Prostate gland (tissue), 2 donors: ENCODE measurements at regions not wholly inside any gene's neighbourhood (a gene's known extent, or its start where the extent isn't known, plus 50 kb on each side); places are given as distances from the start of the nearest gene placed in this dataset.

Experiments used
- POLR2A ChIP-seq: fragments of 450-650 bp; IDR thresholded peaks from one replicate; pipeline ENCODE4 v1.6.1; 2016; ENCODE audit warnings: antibody characterized with exemption, mild to moderate bottlenecking
- POLR2AphosphoS5 ChIP-seq: sonication (generic); formaldehyde crosslinking; IDR thresholded peaks from one replicate; pipeline ENCODE4 v1.6.1; 2017; ENCODE audit warnings: antibody characterized with exemption
- TF ChIP-seq, protein P1 (sequence below), 4 experiments: fragments of 200-600 bp in 2 of 4; fragments of 450-650 bp in 2 of 4; sonication (generic) in 2 of 4; IDR thresholded peaks; 1 replicate in 3 of 4; 2 replicates in 1 of 4; pipeline ENCODE4 v1.5.1; 2016 to 2019; ENCODE audit warnings: antibody characterized with exemption in 4 of 4, mild to moderate bottlenecking in 2 of 4, moderate library complexity in 2 of 4

DNA sequence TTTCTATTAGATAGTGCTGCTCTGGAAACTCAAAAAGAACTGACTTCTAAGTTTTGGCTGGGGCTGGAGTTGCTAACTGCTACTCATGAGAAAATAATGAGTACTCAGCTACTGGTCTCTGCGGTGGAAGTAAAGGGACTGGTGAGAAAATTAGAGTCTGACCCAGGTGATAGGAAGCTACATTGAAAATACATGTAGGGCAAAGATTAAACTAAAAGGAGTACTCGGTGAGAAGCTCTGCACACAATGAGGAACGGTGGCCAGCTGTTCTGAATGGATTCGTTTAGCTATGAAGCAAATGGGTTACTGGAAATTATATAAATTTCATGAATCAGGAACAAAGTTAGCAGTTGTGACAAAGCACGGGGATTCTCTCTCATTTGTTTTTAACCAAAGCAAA is 512.9 kb upstream of the SGO1 start:
- TF ChIP-seq, protein P1, sequence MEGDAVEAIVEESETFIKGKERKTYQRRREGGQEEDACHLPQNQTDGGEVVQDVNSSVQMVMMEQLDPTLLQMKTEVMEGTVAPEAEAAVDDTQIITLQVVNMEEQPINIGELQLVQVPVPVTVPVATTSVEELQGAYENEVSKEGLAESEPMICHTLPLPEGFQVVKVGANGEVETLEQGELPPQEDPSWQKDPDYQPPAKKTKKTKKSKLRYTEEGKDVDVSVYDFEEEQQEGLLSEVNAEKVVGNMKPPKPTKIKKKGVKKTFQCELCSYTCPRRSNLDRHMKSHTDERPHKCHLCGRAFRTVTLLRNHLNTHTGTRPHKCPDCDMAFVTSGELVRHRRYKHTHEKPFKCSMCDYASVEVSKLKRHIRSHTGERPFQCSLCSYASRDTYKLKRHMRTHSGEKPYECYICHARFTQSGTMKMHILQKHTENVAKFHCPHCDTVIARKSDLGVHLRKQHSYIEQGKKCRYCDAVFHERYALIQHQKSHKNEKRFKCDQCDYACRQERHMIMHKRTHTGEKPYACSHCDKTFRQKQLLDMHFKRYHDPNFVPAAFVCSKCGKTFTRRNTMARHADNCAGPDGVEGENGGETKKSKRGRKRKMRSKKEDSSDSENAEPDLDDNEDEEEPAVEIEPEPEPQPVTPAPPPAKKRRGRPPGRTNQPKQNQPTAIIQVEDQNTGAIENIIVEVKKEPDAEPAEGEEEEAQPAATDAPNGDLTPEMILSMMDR (IDR thresholded peaks at IDR 0.05), result no peak
- TF ChIP-seq POLR2A (no peak), POLR2AphosphoS5 (no peak)
